ENCODE measurements at regions not wholly inside any gene's neighbourhood (a gene's known extent, or its start where the extent isn't known, plus 50 kb on each side); places are given as distances from the start of the nearest gene placed in this dataset.

DNA sequence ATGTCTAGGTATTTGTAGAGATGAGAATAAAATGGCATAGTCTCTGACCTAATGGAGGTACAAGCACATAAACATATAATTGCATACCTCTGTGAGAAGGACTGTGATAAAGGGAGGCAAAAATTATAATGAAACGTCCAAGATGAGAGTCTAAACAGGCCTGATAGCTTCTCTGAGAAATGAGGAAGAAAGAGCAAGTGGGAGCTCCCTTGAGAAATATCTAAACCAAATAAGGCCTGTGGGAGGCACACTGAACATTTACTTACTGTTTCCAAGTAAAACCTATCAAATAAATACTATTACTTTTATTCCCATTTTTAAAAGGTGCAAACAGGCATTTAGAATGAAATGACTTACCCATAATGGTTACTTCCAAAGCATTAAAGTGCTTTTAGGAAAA, 125.6 kb upstream of the PAPPA start:
- POLR2A ChIA-PET = no interaction called here
- TF ChIP-seq SETDB1 (CRISPR knock-in tag; IDR thresholded peaks at IDR 0.05; ENCODE audit: borderline replicate concordance) = no peak
- no peak for TF ChIP-seq ZNF703 (CRISPR knock-in tag; IDR thresholded peaks at IDR 0.05; ENCODE audit: borderline replicate concordance)
- no peak for TF ChIP-seq RFXANK (CRISPR knock-in tag; IDR thresholded peaks at IDR 0.05)
- no peak for TF ChIP-seq ZFYVE20 (CRISPR knock-in tag; IDR thresholded peaks at IDR 0.05; ENCODE audit: borderline replicate concordance, low read depth)
- no peak for TF ChIP-seq NONO (IDR thresholded peaks at IDR 0.05)
- TF ChIP-seq NONO (CRISPR knock-in tag; conservative IDR thresholded peaks at IDR 0.05) = no peak
- no peak for TF ChIP-seq SRSF9 (IDR thresholded peaks at IDR 0.05; ENCODE audit: borderline replicate concordance, insufficient read depth, low read depth, low read length, poor library complexity, severe bottlenecking)
- no peak for TF ChIP-seq SOX6 (IDR thresholded peaks at IDR 0.05)
- TF ChIP-seq SOX6 (CRISPR knock-in tag; IDR thresholded peaks at IDR 0.05) = no peak
- TF ChIP-seq SIN3B (IDR thresholded peaks at IDR 0.05; ENCODE audit: low read length) = no peak
- TF ChIP-seq, protein P1, sequence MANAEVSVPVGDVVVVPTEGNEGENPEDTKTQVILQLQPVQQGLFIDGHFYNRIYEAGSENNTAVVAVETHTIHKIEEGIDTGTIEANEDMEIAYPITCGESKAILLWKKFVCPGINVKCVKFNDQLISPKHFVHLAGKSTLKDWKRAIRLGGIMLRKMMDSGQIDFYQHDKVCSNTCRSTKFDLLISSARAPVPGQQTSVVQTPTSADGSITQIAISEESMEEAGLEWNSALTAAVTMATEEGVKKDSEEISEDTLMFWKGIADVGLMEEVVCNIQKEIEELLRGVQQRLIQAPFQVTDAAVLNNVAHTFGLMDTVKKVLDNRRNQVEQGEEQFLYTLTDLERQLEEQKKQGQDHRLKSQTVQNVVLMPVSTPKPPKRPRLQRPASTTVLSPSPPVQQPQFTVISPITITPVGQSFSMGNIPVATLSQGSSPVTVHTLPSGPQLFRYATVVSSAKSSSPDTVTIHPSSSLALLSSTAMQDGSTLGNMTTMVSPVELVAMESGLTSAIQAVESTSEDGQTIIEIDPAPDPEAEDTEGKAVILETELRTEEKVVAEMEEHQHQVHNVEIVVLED (CRISPR knock-in tag; IDR thresholded peaks at IDR 0.05; ENCODE audit: borderline replicate concordance) = no peak
- TF ChIP-seq TBL1XR1 (IDR thresholded peaks at IDR 0.05; ENCODE audit: borderline replicate concordance, low read length, partially characterized antibody) = no peak
- TF ChIP-seq ZBTB1 (CRISPR knock-in tag; IDR thresholded peaks at IDR 0.05; ENCODE audit: borderline replicate concordance) = no peak
- TF ChIP-seq, protein P2, sequence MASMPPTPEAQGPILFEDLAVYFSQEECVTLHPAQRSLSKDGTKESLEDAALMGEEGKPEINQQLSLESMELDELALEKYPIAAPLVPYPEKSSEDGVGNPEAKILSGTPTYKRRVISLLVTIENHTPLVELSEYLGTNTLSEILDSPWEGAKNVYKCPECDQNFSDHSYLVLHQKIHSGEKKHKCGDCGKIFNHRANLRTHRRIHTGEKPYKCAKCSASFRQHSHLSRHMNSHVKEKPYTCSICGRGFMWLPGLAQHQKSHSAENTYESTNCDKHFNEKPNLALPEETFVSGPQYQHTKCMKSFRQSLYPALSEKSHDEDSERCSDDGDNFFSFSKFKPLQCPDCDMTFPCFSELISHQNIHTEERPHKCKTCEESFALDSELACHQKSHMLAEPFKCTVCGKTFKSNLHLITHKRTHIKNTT (CRISPR knock-in tag; IDR thresholded peaks at IDR 0.05) = no peak
- TF ChIP-seq, protein P3, sequence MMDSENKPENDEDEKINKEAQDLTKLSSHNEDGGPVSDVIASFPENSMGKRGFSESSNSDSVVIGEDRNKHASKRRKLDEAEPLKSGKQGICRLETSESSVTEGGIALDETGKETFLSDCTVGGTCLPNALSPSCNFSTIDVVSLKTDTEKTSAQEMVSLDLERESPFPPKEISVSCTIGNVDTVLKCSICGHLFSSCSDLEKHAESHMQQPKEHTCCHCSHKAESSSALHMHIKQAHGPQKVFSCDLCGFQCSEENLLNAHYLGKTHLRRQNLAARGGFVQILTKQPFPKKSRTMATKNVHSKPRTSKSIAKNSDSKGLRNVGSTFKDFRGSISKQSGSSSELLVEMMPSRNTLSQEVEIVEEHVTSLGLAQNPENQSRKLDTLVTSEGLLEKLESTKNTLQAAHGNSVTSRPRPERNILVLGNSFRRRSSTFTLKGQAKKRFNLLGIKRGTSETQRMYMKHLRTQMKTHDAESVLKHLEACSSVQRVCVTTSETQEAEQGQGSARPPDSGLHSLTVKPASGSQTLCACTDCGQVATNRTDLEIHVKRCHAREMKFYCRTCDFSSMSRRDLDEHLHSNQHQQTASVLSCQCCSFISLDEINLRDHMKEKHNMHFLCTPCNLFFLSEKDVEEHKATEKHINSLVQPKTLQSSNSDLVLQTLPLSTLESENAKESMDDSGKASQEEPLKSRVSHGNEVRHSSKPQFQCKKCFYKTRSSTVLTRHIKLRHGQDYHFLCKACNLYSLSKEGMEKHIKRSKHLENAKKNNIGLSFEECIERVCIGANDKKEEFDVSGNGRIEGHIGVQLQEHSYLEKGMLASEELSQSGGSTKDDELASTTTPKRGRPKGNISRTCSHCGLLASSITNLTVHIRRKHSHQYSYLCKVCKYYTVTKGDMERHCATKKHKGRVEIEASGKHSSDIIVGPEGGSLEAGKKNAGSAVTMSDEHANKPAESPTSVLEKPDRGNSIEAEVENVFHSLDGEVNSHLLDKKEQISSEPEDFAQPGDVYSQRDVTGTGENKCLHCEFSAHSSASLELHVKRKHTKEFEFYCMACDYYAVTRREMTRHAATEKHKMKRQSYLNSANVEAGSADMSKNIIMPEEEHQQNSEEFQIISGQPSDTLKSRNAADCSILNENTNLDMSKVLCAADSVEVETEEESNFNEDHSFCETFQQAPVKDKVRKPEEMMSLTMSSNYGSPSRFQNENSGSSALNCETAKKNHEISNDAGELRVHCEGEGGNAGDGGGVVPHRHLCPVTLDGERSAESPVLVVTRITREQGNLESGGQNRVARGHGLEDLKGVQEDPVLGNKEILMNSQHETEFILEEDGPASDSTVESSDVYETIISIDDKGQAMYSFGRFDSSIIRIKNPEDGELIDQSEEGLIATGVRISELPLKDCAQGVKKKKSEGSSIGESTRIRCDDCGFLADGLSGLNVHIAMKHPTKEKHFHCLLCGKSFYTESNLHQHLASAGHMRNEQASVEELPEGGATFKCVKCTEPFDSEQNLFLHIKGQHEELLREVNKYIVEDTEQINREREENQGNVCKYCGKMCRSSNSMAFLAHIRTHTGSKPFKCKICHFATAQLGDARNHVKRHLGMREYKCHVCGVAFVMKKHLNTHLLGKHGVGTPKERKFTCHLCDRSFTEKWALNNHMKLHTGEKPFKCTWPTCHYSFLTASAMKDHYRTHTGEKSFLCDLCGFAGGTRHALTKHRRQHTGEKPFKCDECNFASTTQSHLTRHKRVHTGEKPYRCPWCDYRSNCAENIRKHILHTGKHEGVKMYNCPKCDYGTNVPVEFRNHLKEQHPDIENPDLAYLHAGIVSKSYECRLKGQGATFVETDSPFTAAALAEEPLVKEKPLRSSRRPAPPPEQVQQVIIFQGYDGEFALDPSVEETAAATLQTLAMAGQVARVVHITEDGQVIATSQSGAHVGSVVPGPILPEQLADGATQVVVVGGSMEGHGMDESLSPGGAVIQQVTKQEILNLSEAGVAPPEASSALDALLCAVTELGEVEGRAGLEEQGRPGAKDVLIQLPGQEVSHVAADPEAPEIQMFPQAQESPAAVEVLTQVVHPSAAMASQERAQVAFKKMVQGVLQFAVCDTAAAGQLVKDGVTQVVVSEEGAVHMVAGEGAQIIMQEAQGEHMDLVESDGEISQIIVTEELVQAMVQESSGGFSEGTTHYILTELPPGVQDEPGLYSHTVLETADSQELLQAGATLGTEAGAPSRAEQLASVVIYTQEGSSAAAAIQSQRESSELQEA (CRISPR knock-in tag; IDR thresholded peaks at IDR 0.05; ENCODE audit: not compliant biosample characterization) = no peak

More for the DNA sequence above, 125.6 kb upstream of the PAPPA start:
- ATAC-seq (no peak), FAIRE-seq (no peak), DNase-seq (ENCODE audit: low spot score) (no peak)
- intact Hi-C loops (cut with micrococcal nuclease; ENCODE audit: unreplicated experiment) = no loop called here
- Histone ChIP-seq H3K4me3 (replicated peaks in 1 of 3; ENCODE audit: insufficient read depth in 1 of 3, low read depth in 2 of 3, low read length in 3 of 3) (no peak overlapping the region), H3K79me2 (ENCODE audit: insufficient read depth, low read length) (no peaks in the 10 kb centered on the region), H3K4me1 (ENCODE audit: insufficient read depth, low read length) (no peaks in the 10 kb centered on the region), H3K27me3 (ENCODE audit: control insufficient read depth in 1 of 2, insufficient read depth in 2 of 2, low read length in 2 of 2) (no peaks in the 10 kb centered on the region), H3K4me2 (ENCODE audit: low read depth, low read length) (no peak overlapping the region), H3K9ac (ENCODE audit: insufficient read depth, low read depth, low read length) (no peak overlapping the region), H3K27ac (ENCODE audit: extremely low read length, insufficient read depth, low read length) (no peak overlapping the region), H2AFZ (ENCODE audit: low read length) (no peak overlapping the region), H3K9me3 (ENCODE audit: low read length) (peaks cover 11% of the 10 kb centered on the region; the same call in 1 of the 2 replicates), H3K36me3 (replicated peaks in 1 of 2; ENCODE audit: control insufficient read depth in 1 of 2, insufficient read depth in 2 of 2, low read length in 2 of 2) (no peaks in the 10 kb centered on the region), H4K20me1 (ENCODE audit: insufficient read depth, low read length) (no peaks in the 10 kb centered on the region)
- WGBS (ENCODE audit: low lambda C conversion rate) = 0% methylated on average over 1 of the region's 1 CpG
- CTCF ChIA-PET (ENCODE audit: low intra/inter-chr PET ratio, low total read pairs) = no interaction called here
- BruUV-seq (replicated peaks) = no TSS peak
- in situ Hi-C loops (cut with HindIII; ENCODE audit: extremely low pct_ligation_motif_present, low pct_unique_long_range_greater_than_20kb) = loop anchor here (25.0 kb wide), 1 partner anchor 109 kb away; no protein-coding TSS in a partner anchor
